CD4-positive, alpha-beta T cell treated with Interleukin-12 subunit alpha and Interleukin-12 subunit beta, for 1 hour (primary cell): ENCODE measurements at regions not wholly inside any gene's neighbourhood (a gene's known extent, or its start where the extent isn't known, plus 50 kb on each side); places are given as distances from the start of the nearest gene placed in this dataset.
"Not testable (repeated sequence)": the region's sequence is repeated elsewhere in the genome, so short reads cannot be mapped to it uniquely, and the experiment has no call there.

Experiments
- DNase-seq: peaks from one replicate; pipeline ENCODE4 v3.0.0-alpha.2; 2020

GRCh38 chr20:19120569-19120968 lies 91.9 kb upstream of the SLC24A3 start:
- no peak for DNase-seq

- no peak for DNase-seq
Observed at GRCh38 chr20:19121463-19121862, 91.0 kb upstream of the SLC24A3 start.

- no peak for DNase-seq
Observed at GRCh38 chr20:19121916-19122315, 90.5 kb upstream of the SLC24A3 start.

DNA sequence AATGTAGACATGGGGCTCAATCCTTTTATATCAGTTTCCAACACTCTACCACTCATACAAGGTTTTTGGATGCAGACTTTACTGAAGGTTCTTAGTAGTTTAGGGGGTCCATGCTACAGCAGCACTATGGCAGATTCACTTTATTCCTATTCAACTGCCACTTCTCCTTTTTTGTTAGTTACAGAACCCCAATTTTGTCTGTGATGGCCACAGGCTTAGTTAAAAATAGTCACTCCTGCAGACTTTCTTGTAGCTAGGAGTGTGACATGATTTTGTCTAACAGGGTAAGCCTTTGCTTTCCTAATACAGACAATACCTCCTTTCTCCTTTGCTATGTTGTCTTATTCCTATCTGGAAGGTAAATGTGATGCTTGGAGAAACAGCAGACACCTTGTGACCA lies 90.0 kb upstream of the SLC24A3 start:
- no peak for DNase-seq

- DNase-seq, result no peak
Observed at GRCh38 chr20:19125508-19125907, 86.9 kb upstream of the SLC24A3 start.

GRCh38 chr20:19129306-19129705 lies 83.1 kb upstream of the SLC24A3 start:
- no peak for DNase-seq

DNA sequence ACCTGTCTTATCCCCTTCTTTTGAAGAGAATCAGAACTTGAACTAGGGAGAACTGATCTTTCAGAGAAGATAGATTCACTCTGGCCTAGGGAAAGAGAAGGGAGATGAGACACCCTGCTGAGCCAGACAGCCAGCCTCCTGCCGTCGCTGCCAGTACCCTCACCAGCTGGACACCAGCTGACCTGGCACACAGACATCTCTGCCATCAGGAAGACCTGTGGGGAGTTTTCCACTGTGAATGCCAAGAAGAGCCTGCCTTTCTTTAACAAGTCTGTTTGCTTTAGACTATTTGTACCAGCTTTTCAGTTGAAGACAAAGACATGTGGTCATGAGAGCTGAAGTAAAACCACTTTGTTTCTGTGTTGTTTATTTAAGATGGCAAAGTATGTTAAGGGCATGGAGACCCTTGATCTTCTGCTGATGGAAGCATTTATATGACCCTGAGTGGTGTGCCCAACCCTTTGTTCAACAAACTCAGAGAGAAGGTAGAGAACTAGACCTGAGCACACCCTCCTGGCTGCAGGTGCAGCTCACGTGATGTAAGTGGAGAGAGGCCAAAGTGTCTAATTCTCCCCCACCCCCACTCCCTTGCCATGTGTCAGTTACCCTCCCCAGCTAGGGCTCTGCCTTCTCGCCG lies 82.3 kb upstream of the SLC24A3 start:
- no peak for DNase-seq

DNA sequence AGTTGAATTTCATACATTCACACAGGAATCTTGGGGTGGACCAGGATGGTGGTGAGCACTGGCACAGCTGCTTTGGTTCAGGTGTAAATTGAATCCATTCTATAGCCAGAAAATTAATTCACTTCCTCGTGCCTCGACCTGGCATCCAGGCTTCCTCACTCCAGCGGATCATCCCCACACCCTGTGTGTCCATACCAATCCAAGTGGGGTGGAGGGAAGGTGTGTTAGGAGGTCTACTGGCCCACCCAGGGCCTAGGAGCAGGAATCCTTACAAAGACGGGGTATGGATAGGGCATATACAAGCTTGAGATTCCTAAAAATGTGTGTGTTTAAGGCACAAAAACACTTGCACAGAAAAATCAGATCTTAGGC lies 81.8 kb upstream of the SLC24A3 start:
- no peak for DNase-seq

DNA sequence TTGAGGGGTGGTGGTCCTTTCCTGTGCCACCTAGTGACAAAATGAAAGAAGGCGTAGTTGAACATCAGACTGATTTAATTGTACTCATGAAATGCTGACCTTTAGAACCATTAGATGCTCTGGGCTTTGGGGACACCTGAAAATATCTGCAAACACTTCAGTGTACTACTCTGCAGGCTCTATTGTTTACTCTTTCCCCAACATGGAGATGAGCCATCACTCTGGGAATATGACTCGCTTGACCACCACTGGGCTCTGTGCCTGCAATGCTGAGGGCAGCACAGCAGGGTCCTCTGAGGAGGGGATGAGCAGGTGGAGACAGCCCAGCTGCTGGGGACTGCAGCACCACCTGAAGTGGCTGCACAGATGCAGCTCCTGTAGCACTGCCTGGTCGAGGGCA lies 74.8 kb upstream of the SLC24A3 start:
- no peak for DNase-seq

GRCh38 chr20:19138758-19139157 lies 73.7 kb upstream of the SLC24A3 start:
- DNase-seq, result no peak

DNA sequence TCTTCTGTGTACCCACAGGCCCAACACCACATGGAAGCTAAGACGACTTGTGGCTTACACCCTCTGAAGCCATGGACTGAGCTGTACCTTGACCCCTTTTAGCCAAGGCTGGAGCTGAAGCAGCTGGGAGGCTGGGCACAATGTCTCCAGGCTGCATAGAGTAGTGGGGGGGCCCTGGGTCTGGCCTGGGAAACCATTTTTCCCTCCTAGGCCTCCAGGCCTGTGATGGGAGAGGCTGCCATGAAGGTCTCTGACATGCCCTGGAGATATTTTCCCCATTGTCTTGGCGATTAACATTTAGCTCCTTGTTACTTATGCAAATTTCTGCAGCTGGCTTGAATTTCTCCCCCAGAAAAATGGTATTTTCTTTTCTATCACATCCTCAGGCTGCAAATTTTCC lies 72.9 kb upstream of the SLC24A3 start:
- not testable (repeated sequence) for DNase-seq

DNA sequence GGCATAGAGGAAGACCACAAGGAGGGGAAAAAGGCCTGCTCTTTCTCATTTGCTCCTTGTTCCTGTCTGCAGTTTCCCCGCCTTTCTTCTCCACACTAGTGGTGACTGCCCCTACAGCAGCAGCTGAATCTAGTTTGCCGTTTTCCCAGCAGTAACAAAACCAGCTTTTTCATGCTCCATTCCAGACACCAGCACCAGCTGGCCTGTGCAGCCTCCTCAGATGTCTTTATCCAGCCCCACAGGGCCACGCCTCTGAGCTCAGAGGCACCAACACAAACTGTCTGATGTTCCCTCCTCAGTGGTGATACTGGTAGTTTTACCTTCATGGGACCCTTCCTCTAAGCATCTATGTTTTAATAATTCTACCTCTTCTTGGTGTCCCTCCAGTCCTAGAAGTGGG lies 70.4 kb upstream of the SLC24A3 start:
- DNase-seq, result no peak

GRCh38 chr20:19143890-19144289 lies 68.6 kb upstream of the SLC24A3 start:
- DNase-seq, result no peak

DNA sequence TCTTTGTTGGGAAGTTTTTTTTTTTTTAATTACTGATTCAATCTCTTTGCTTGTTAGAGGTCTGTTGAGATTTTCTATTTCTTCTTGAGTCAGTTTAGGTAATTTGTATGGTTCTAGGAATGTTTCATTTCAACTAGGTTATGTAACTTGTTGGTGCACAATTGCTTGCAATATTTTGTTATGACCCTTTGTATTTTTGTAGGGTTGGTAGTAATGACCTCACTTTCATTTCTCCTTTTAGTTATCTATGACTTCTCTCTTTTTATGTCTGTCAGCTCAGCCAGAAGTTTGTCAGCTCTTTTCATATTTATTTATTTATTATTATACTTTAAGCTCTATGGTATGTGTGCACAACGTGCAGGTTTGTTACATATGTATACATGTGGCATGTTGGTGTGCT lies 51.1 kb upstream of the SLC24A3 start:
- no peak for DNase-seq
